Heart left ventricle (tissue), 13 donors: ENCODE measurements at regions not wholly inside any gene's neighbourhood (a gene's known extent, or its start where the extent isn't known, plus 50 kb on each side); places are given as distances from the start of the nearest gene placed in this dataset.

Experiments
- CTCF ChIP-seq, 12 donors: fragments of 200-600 bp; sonication (generic) in 4 of 12; IDR thresholded peaks; one replicate each; pipeline versions ENCODE4 v1.5.0 to v1.8.0; 2018 to 2022; ENCODE audit warnings: antibody characterized with exemption in 12 of 12, mild to moderate bottlenecking in 5 of 12
- POLR2A ChIP-seq, 2 donors: fragments of 450-650 bp; IDR thresholded peaks; one replicate each; pipeline ENCODE4 v1.6.1; 2017; ENCODE audit warnings: antibody characterized with exemption in 2 of 2, mild to moderate bottlenecking in 2 of 2, moderate library complexity in 2 of 2
- donor health status: ischemic (EF 13 %, LVEDD 7.1; RV severe dilation, severe dysfunction).
- donor health status: DM: no; HTN: yes; CAD: no.
- donor health status: DM: no; HTN: no; CAD: no.
- donor health status: ischemic (EF 25% LVEDD 6.9; RV normal size, moderate dysfunction).
- donor health status: ischemic (EF 25% LVEDD 5.7; RV mildly dilated, moderate dysfunction).
- donor health status: ischemic (EF 35%, LVEDD 5.7; RV mildly dilated, moderate dysfunction).
- donor health status: nonischemic (EF 11% LVEDD 7.7; RV severe dilation, severe dysfunction).
- donor health status: DM: yes; HTN: yes; CAD: no.
- donor health status: PGD.
- donor health status: ischemic (EF 29% LVEDD 5.4; RV normal size, mild dysfunction).
- donor health status: nonischemic (EF 23%, LVEDD 6.1; RV moderate dilation, normal function).

DNA sequence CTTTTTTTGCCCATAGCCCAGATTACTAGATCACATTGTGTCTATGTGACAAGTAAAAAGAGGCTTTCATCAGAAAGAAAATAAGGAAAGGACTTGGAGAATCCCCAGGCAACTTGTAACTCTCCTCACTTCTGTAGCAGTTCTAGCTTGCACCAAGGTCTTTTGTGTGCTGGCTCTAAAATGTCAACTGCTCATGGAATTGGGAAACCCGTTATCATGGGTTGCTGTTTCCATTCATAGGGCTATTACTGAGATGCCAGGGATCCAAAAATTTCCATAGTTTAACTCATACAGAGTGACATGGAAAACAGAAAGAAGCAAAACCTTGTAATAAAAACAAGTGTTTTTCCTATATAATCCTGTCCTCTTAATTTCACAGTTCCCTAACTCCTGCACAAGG lies 123.9 kb upstream of the FBXL7 start:
- TF ChIP-seq CTCF (IDR thresholded peaks at IDR 0.05) (no peak), POLR2A (IDR thresholded peaks at IDR 0.05) (no peak)
